NB4 (cell line): ENCODE measurements at regions not wholly inside any gene's neighbourhood (a gene's known extent, or its start where the extent isn't known, plus 50 kb on each side); places are given as distances from the start of the nearest gene placed in this dataset.

Experiments used
- CTCF ChIP-seq: IDR thresholded peaks from one replicate; pipeline ENCODE4 v1.5.1; 2012; ENCODE audit warnings: low read depth, low read length
- MAX ChIP-seq: IDR thresholded peaks from 2 replicates; pipeline ENCODE4 v1.6.1; 2011; ENCODE audit warnings: low read depth, low read length

- TF ChIP-seq CTCF (no peak), MAX (no peak)
Observed at GRCh38 chr2:226130192-226130591, 669.4 kb downstream of the IRS1 start.
